Keratinocyte (primary cell): ENCODE measurements at regions not wholly inside any gene's neighbourhood (a gene's known extent, or its start where the extent isn't known, plus 50 kb on each side); places are given as distances from the start of the nearest gene placed in this dataset.

Experiments
- DNase-seq: peaks from one replicate; pipeline ENCODE4 v3.0.0-alpha.2; 2011; ENCODE audit warnings: low read depth, missing footprints, low spot score
- FAIRE-seq: peaks from 2 replicates; lab custom pipeline; 2011; peaks lifted over from hg19 to GRCh38; lab: Jason Lieb, UNC
- H2AFZ ChIP-seq: 2 replicates; pipeline ENCODE4 v1.6.0; 2012; ENCODE audit warnings: low read length, control low read depth, inconsistent platforms; ENCODE audit not compliant: control insufficient read depth
- H3K27ac ChIP-seq: 2 replicates; pipeline ENCODE4 v1.5.1; 2011; ENCODE audit warnings: low read length; ENCODE audit not compliant: control insufficient read depth, insufficient read depth
- H3K27me3 ChIP-seq: 3 replicates; pipeline ENCODE4 v1.6.0; 2011; ENCODE audit warnings: low read length; ENCODE audit not compliant: control insufficient read depth, insufficient read depth; ENCODE audit errors: extremely low read depth
- H3K36me3 ChIP-seq, 2 experiments: 2 replicates in 1 of 2; 3 replicates in 1 of 2; pipeline ENCODE4 v1.5.1; 2011; ENCODE audit warnings: low read length in 2 of 2, mild to moderate bottlenecking in 1 of 2; ENCODE audit not compliant: control insufficient read depth in 2 of 2, insufficient read depth in 2 of 2; ENCODE audit errors: extremely low read depth in 1 of 2
- H3K4me1 ChIP-seq: 3 replicates; pipeline ENCODE4 v1.5.1; 2011; ENCODE audit warnings: low read length; ENCODE audit not compliant: control insufficient read depth, insufficient read depth; ENCODE audit errors: extremely low read depth
- H3K4me2 ChIP-seq: 3 replicates; pipeline ENCODE4 v1.6.0; 2011; ENCODE audit warnings: low read depth, low read length; ENCODE audit not compliant: control insufficient read depth, insufficient read depth; ENCODE audit errors: extremely low read depth
- H3K4me3 ChIP-seq, 3 experiments: fragments of 200-600 bp in 1 of 3; sonication (generic) in 1 of 3; 2 replicates in 2 of 3; 3 replicates in 1 of 3; pipeline ENCODE4 v1.5.1; 2011 to 2016; ENCODE audit warnings: low read length in 3 of 3, mild to moderate bottlenecking in 3 of 3, control low read depth in 2 of 3, inconsistent platforms in 1 of 3, low read depth in 1 of 3, mixed read lengths in 1 of 3, mixed run types in 1 of 3, moderate library complexity in 1 of 3; ENCODE audit not compliant: control insufficient read depth in 2 of 3, insufficient read depth in 2 of 3; ENCODE audit errors: extremely low read depth in 1 of 3
- H3K79me2 ChIP-seq: 2 replicates; pipeline ENCODE4 v1.6.0; 2012; ENCODE audit warnings: low read length; ENCODE audit not compliant: control insufficient read depth, insufficient read depth
- H3K9ac ChIP-seq: 3 replicates; pipeline ENCODE4 v1.6.0; 2011; ENCODE audit warnings: low read length; ENCODE audit not compliant: control insufficient read depth, insufficient read depth; ENCODE audit errors: extremely low read depth
- H3K9me1 ChIP-seq: 3 replicates; pipeline ENCODE4 v1.6.0; 2011; ENCODE audit warnings: low read length; ENCODE audit not compliant: control insufficient read depth, insufficient read depth; ENCODE audit errors: extremely low read depth
- H3K9me3 ChIP-seq: 2 replicates; pipeline ENCODE4 v1.5.1; 2012; ENCODE audit warnings: low read depth, low read length; ENCODE audit not compliant: control insufficient read depth
- H4K20me1 ChIP-seq: 3 replicates; pipeline ENCODE4 v1.6.0; 2011; ENCODE audit warnings: low read length; ENCODE audit not compliant: control insufficient read depth, insufficient read depth; ENCODE audit errors: extremely low read depth
- EZH2 ChIP-seq: IDR thresholded peaks from one replicate; pipeline ENCODE4 v1.6.1; 2012; ENCODE audit warnings: inconsistent platforms, mild to moderate bottlenecking, low read length, moderate library complexity
- dilution Hi-C: fragments of 300-500 bp; cut with MboI; formaldehyde crosslinking; loops from one replicate; pipeline ENCODE4 v1.7.0; 2020; ENCODE audit warnings: low sequenced_read_pairs; ENCODE audit not compliant: extremely low pct_ligation_motif_present
- TF ChIP-seq, protein P1 (sequence below), 3 experiments: IDR thresholded peaks in 1 of 3; conservative IDR thresholded peaks in 1 of 3; optimal IDR thresholded peaks in 1 of 3; 2 replicates in 2 of 3; 3 replicates in 1 of 3; pipeline versions ENCODE3 to v1.5.1; 2011; ENCODE audit warnings: low read length in 3 of 3, mild to moderate bottlenecking in 3 of 3, moderate library complexity in 2 of 3, control low read depth in 1 of 3, inconsistent platforms in 1 of 3; ENCODE audit not compliant: insufficient read depth in 2 of 3; ENCODE audit errors: extremely low read depth in 1 of 3

- Histone ChIP-seq H3K27ac (no peak overlapping the region), H2AFZ (no peak overlapping the region), H3K27me3 (no peaks in the 10 kb centered on the region), H3K36me3 (no peaks in the 10 kb centered on the region), H3K9me1 (no peaks in the 10 kb centered on the region), H3K9me3 (no peaks in the 10 kb centered on the region), H3K4me1 (no peaks in the 10 kb centered on the region), H3K9ac (no peak overlapping the region), H4K20me1 (no peaks in the 10 kb centered on the region), H3K4me2 (no peak overlapping the region), H3K79me2 (no peaks in the 10 kb centered on the region), H3K4me3 (no peak overlapping the region)
- DNase-seq (no peak), FAIRE-seq (no peak)
- TF ChIP-seq, protein P1, sequence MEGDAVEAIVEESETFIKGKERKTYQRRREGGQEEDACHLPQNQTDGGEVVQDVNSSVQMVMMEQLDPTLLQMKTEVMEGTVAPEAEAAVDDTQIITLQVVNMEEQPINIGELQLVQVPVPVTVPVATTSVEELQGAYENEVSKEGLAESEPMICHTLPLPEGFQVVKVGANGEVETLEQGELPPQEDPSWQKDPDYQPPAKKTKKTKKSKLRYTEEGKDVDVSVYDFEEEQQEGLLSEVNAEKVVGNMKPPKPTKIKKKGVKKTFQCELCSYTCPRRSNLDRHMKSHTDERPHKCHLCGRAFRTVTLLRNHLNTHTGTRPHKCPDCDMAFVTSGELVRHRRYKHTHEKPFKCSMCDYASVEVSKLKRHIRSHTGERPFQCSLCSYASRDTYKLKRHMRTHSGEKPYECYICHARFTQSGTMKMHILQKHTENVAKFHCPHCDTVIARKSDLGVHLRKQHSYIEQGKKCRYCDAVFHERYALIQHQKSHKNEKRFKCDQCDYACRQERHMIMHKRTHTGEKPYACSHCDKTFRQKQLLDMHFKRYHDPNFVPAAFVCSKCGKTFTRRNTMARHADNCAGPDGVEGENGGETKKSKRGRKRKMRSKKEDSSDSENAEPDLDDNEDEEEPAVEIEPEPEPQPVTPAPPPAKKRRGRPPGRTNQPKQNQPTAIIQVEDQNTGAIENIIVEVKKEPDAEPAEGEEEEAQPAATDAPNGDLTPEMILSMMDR (optimal IDR thresholded peaks at IDR 0.05 in 1 of 3, IDR thresholded peaks at IDR 0.05 in 1 of 3, conservative IDR thresholded peaks at IDR 0.05 in 1 of 3; ENCODE audit: extremely low read depth in 1 of 3, insufficient read depth in 2 of 3, low read length in 3 of 3) = no peak
- TF ChIP-seq EZH2 = no peak
- dilution Hi-C loops = no loop called here
These were observed 455.6 kb downstream of the TUSC7 start for GRCh38 chr3:117165176-117165575.

DNA sequence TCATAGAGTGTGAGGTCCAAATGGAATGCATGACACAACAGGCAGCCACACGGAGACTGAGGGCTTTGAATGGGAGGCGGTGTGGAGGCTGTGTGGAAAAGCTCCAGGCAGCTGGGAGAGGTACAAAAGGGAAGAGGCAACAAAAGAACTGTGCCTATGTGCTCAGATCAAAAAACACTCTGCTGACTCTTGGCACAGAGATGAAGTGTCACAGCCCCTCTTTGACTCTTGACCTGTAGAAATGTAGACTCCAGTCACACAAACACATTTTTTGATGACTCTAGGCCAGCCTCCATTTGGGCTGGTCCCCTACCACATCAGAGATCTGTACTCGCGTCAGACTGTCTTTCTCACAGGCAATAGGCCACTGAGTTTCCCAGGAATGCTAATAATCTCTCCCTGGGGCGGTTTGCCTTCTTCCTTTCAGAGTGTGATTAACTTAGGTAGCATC lies 456.0 kb downstream of the TUSC7 start:
- no peaks in the 10 kb centered on the region for H3K27me3 ChIP-seq
- H3K4me2 ChIP-seq = no peak overlapping the region
- no peaks in the 10 kb centered on the region for H3K9me1 ChIP-seq
- H3K4me3 ChIP-seq = no peak overlapping the region
- no peaks in the 10 kb centered on the region for H4K20me1 ChIP-seq
- H3K9me3 ChIP-seq = no peaks in the 10 kb centered on the region
- H3K79me2 ChIP-seq = no peaks in the 10 kb centered on the region
- H3K27ac ChIP-seq = no peak overlapping the region
- dilution Hi-C loops = no loop called here
- DNase-seq = no peak
- H3K36me3 ChIP-seq = no peaks in the 10 kb centered on the region
- no peaks in the 10 kb centered on the region for H3K4me1 ChIP-seq
- no peak for TF ChIP-seq EZH2
- TF ChIP-seq, protein P1 (optimal IDR thresholded peaks at IDR 0.05 in 1 of 3, IDR thresholded peaks at IDR 0.05 in 1 of 3, conservative IDR thresholded peaks at IDR 0.05 in 1 of 3; ENCODE audit: extremely low read depth in 1 of 3, insufficient read depth in 2 of 3, low read length in 3 of 3) = no peak
- no peak overlapping the region for H2AFZ ChIP-seq
- H3K9ac ChIP-seq = no peak overlapping the region
- no peak for FAIRE-seq
